22Rv1 (cell line): ENCODE measurements at regions not wholly inside any gene's neighbourhood (a gene's known extent, or its start where the extent isn't known, plus 50 kb on each side); places are given as distances from the start of the nearest gene placed in this dataset.

Source experiments
- H3K27ac ChIP-seq: fragments of 450-650 bp; 2 replicates; pipeline ENCODE4 v1.5.1; 2017
- CTCF ChIP-seq: fragments of 450-650 bp; IDR thresholded peaks from 2 replicates; pipeline ENCODE4 v1.5.1; 2017; ENCODE audit warnings: mild to moderate bottlenecking
- ZFX ChIP-seq: fragments of 450-650 bp; IDR thresholded peaks from 2 replicates; pipeline ENCODE4 v1.6.1; 2017; ENCODE audit warnings: antibody characterized with exemption, borderline replicate concordance

DNA sequence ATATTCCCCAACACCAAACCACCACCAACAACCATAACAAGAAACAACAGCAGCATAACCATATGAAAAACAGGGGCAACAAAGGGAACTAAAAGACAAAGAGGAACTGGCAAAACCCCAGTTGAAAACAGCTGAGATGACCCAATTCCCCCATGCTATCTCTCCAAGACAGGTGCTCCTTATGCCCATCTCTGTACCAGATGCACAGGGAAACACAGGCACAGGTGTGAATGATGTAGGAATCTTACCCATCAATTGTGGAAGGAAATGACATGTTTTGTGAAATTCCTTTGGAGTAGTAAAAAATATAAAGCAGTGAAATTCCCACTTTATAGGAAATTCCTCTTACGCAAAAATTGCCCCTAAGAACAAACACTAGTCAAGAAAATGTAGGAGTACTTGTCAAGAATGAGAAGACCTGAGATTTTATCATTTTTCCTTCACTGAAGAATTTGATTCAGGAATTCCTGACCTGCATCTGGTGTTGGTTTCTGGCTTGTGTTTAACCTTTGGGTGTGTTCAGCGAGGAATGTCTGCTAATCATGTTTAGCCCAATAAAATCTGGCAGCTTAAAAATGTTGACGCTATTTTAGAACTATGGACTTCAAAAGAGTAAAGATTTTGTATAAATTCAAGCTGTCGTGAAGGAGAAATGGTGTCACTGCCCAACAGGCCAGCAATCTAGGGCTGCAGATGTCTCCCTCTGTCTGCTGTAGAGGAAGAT lies 67.7 kb upstream of the ARHGAP28 start:
- TF ChIP-seq CTCF (no peak), ZFX (no peak)
- no peak overlapping the region for H3K27ac ChIP-seq

DNA sequence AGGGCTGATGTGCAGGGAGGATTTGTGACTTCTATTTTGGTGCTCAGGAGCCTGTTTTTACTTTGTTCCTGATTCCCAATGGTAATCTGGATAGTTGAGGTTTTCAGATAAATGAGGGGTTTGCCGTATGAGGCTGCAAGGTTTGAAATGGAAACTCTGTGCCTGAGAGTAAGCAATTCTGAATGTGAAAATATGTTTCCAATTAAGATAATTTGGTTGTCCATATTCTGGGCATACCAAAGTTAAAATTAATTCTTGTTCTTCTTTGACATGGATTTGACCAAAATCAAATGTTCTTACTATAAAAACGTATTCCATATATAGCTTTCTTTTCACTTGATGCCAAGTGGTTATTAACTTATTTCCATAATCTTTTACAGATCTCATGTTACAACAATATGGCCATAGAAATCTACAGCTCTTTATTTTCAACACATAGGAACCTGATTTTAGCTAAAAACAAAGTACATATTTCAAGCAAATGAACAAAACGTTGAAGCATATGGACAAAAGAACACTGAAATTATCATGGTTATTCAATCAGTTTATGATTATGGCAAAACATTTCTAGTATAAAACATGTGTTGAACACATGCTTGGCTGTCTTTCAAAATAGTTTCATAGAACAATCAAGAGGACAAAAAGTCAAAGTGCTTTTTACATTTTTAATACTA lies 63.4 kb upstream of the ARHGAP28 start:
- TF ChIP-seq ZFX (no peak), CTCF (no peak)
- H3K27ac ChIP-seq, result no peak overlapping the region

- TF ChIP-seq ZFX (no peak), CTCF (no peak)
- no peak overlapping the region for H3K27ac ChIP-seq
Measured at GRCh38 chr18:6668836-6669235, 60.7 kb upstream of the ARHGAP28 start.

GRCh38 chr18:6672821-6673308 lies 56.7 kb upstream of the ARHGAP28 start:
- TF ChIP-seq CTCF, result no peak
- TF ChIP-seq ZFX, result no peak

DNA sequence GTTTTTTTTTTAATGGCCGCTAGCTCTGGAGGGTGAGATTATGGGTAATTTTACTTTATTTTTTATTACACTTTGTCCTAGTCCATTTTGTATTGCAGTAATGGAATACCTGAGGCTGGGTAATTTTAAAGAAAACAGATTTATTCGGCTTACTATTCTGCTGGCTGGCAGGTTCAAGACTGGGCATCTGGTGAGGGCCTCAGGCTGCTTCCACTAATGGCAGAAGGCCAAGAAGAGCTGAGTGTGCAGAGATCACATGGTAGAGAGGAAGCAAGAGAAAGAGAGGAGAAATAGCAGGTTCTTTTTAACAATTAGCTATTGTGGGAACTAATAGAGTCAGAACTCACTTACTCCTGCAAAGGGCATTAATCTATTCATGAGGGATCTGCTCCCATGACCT lies 52.4 kb upstream of the ARHGAP28 start:
- no peak overlapping the region for H3K27ac ChIP-seq
- TF ChIP-seq CTCF (no peak), ZFX (no peak)

More at GRCh38 chr18:6672821-6673308, 56.7 kb upstream of the ARHGAP28 start:
- H3K27ac ChIP-seq, result no peak overlapping the region

DNA sequence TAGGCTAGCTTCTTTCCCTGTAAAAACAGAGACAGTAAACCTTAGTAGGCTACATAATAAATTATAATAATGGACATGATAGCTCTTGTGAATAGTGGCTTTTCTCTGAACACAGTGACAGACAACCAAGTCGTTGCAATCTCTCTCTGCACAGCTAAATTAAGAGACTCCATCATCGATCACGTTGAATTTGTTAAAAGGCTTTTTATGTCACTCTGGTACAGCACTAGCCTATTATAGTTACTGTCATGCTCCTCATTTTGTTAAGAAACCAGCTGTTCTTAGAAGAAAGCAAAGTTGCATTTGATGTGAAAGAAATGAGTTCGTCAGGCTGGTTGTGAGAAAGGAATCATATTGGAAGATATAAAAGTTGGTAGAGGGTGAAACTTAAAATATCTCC lies 50.3 kb upstream of the ARHGAP28 start:
- no peak overlapping the region for H3K27ac ChIP-seq
- TF ChIP-seq CTCF (no peak), ZFX (no peak)
